22Rv1 (cell line): ENCODE measurements at regions not wholly inside any gene's neighbourhood (a gene's known extent, or its start where the extent isn't known, plus 50 kb on each side); places are given as distances from the start of the nearest gene placed in this dataset.
"Not testable (repeated sequence)": the region's sequence is repeated elsewhere in the genome, so short reads cannot be mapped to it uniquely, and the experiment has no call there.

Source experiments
- H3K27ac ChIP-seq: fragments of 450-650 bp; 2 replicates; pipeline ENCODE4 v1.5.1; 2017
- ZFX ChIP-seq: fragments of 450-650 bp; IDR thresholded peaks from 2 replicates; pipeline ENCODE4 v1.6.1; 2017; ENCODE audit warnings: antibody characterized with exemption, borderline replicate concordance
- TF ChIP-seq, protein P1 (sequence below): fragments of 450-650 bp; IDR thresholded peaks from 2 replicates; pipeline ENCODE4 v1.5.1; 2017; ENCODE audit warnings: mild to moderate bottlenecking

DNA sequence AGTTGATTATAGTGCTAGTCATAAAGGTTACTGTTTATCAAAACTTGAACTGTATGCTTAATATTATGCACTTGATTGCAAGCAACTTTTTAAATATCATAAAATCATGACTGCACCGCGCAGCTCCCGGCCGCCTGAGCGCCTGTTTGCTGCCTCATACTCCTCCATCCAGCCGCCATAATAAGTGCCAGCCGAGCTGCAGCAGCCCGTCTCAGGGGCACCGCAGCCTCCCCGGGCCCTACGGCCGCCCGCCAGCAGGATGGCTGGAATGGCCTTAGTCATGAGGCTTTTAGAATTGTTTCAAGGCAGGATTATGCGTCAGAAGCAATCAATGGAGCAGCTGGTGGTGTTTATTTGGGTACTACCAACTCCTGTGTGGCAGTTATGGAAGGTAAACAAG lies 337.2 kb downstream of the PAX3 start:
- H3K27ac ChIP-seq = no peak overlapping the region
- TF ChIP-seq, protein P1, sequence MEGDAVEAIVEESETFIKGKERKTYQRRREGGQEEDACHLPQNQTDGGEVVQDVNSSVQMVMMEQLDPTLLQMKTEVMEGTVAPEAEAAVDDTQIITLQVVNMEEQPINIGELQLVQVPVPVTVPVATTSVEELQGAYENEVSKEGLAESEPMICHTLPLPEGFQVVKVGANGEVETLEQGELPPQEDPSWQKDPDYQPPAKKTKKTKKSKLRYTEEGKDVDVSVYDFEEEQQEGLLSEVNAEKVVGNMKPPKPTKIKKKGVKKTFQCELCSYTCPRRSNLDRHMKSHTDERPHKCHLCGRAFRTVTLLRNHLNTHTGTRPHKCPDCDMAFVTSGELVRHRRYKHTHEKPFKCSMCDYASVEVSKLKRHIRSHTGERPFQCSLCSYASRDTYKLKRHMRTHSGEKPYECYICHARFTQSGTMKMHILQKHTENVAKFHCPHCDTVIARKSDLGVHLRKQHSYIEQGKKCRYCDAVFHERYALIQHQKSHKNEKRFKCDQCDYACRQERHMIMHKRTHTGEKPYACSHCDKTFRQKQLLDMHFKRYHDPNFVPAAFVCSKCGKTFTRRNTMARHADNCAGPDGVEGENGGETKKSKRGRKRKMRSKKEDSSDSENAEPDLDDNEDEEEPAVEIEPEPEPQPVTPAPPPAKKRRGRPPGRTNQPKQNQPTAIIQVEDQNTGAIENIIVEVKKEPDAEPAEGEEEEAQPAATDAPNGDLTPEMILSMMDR = no peak
- no peak for TF ChIP-seq ZFX

DNA sequence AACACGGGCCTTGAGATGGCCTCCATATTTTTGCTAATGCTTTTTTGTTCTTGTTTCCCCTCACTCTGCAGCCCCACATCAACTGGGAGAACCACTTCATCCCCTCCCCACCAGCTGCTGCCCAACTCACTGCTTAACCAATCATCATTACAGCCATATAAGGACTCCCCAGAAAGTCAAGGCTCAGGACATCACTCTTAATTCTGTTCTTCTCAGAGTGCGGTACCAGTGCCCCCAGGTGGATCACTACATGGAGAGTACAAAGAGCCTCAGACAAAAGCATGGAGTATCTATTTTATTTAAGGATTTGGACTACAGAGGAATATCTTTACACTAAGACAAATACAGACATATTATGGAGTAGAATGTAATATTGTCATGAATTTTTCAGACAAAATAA lies 340.6 kb downstream of the PAX3 start:
- TF ChIP-seq ZFX = no peak
- TF ChIP-seq, protein P1 = no peak
- H3K27ac ChIP-seq = no peak overlapping the region

DNA sequence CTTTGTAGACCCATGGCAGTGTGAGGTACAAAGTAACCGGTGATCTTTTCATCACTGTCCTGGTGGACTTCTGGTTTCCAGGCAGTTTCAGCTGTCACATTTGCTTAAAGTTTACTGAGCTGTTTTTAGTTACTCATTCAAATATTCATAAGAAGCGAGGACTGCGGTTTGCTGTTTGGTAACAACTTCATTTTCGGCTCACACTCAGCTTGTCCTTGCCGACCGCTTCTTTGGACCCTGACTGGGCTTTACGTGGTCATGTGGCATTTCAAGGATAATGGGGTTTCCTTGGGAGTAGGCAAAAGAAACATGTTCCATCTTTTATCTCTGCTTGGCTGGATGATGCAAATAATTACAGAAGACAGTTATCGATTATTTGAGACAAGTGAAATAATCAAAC lies 350.7 kb downstream of the PAX3 start:
- TF ChIP-seq, protein P1 = no peak
- no peak for TF ChIP-seq ZFX
- H3K27ac ChIP-seq = no peak overlapping the region

DNA sequence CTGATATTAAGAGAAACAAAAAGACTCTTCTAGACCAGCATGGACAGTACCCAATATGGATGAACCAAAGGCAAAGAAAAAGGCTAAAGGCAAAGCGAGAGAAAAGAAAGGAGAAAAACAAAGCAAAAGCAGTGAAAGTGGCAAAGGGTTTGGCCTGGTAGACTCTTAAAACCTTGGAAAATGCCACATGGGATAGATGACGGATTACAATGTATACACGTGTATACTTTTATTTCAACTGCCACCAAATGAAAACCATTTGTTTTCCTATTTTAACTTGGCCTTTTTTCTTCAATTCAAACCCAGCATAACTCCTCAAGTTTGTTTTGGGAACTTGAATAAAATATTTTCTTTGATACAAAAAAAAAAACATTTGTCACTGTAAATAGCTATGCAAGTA lies 354.3 kb downstream of the PAX3 start:
- not testable (repeated sequence) for H3K27ac ChIP-seq

DNA sequence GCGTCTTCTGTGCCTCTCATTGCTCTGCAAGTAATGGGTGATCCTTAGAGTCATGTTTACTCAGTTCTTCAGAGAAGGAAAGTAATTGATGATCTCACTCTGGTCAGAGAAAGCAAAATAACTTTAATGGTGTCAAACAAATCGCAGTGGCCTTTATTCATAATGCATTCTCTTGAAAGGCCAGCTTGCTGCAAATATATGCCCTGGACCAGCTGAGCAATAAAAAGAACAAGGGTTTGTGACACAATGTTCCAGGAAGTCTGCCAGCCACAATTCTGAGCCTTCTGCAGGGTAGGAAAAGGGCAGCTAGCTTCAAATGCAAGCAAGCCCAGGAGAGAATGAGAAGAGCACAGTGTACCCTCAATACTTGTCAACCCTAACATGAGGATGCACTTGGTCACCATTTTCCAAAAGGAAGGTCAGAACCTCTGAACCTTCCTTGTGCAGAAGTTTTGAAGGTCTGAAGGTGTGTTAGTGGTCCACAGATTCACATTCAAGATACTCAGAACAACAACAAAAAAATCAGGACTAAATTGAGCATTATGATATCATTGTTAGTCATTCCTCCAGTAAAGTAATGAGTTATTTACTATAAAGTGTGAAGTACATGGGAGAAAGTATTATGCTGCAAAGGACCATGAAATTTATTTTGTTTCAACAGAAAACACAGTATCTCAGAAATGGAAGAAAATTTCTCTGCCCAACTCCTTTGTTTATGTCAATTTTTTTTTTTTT lies 355.6 kb downstream of the PAX3 start:
- H3K27ac ChIP-seq = no peak overlapping the region
- TF ChIP-seq, protein P1 = no peak
- no peak for TF ChIP-seq ZFX

- no peak overlapping the region for H3K27ac ChIP-seq
- no peak for TF ChIP-seq ZFX
- TF ChIP-seq, protein P1 = no peak
Measured at GRCh38 chr2:221931251-221931991, 359.3 kb upstream of the EPHA4 start.

DNA sequence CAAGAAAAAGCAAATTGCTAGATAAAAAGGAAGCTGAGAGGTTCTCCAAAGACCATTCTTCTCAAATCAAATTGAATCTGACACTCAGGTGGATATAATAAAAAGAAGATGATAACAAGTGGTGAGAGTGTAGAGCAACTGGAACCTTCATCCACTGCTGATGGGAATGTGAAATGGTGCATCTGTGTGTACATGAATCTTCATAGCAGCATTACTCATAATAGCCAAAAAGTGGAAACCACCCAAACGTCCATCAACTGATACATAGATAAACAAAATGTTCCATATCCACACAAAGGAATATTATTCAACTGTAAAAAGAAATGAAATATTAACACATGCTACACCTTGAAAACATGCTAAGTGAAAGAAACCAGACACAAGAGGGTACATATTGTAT lies 357.2 kb upstream of the EPHA4 start:
- no peak overlapping the region for H3K27ac ChIP-seq

More for the DNA sequence above, 357.2 kb upstream of the EPHA4 start:
- TF ChIP-seq ZFX = no peak
- TF ChIP-seq, protein P1 = no peak
